Stimulated activated naive CD8-positive, alpha-beta T cell treated with anti-CD3 and anti-CD28 coated beads, Interleukin-15, amount 100 ng/mL, for 72 hours (primary cell): ENCODE measurements at regions not wholly inside any gene's neighbourhood (a gene's known extent, or its start where the extent isn't known, plus 50 kb on each side); places are given as distances from the start of the nearest gene placed in this dataset.
A peak's percentile ranks its signal among the peaks of the same experiment; 100 is the strongest.
"Not testable (repeated sequence)": the region's sequence is repeated elsewhere in the genome, so short reads cannot be mapped to it uniquely, and the experiment has no call there.

ENCODE experiments used
- ATAC-seq: fragments of 150-1000 bp; cut with Tn5 transposase; 2 replicates; pipeline ENCODE4 v1.10.0; 2021; ENCODE audit warnings: mild to moderate bottlenecking, moderate library complexity
- DNase-seq, 2 donors: peaks; one replicate each; pipeline ENCODE4 v3.0.0; 2021 to 2022
- H3K27ac Mint-ChIP-seq, 2 donors: one replicate each; pipeline ENCODE4 v1.8.0; 2022; ENCODE audit warnings: mild to moderate bottlenecking in 2 of 2, mixed read lengths in 2 of 2, moderate library complexity in 2 of 2
- H3K27me3 Mint-ChIP-seq: one replicate; pipeline ENCODE4 v1.8.0; 2022; ENCODE audit warnings: mixed read lengths
- H3K4me1 Mint-ChIP-seq: one replicate; pipeline ENCODE4 v1.8.0; 2022; ENCODE audit warnings: mild to moderate bottlenecking, mixed read lengths
- H3K4me3 Mint-ChIP-seq, 2 donors: one replicate each; pipeline ENCODE4 v1.8.0; 2022; ENCODE audit warnings: mild to moderate bottlenecking in 2 of 2, mixed read lengths in 2 of 2, moderate library complexity in 1 of 2
- H3K9me3 Mint-ChIP-seq, 2 donors: one replicate each; pipeline ENCODE4 v1.8.0; 2022; ENCODE audit warnings: mixed read lengths in 2 of 2

DNA sequence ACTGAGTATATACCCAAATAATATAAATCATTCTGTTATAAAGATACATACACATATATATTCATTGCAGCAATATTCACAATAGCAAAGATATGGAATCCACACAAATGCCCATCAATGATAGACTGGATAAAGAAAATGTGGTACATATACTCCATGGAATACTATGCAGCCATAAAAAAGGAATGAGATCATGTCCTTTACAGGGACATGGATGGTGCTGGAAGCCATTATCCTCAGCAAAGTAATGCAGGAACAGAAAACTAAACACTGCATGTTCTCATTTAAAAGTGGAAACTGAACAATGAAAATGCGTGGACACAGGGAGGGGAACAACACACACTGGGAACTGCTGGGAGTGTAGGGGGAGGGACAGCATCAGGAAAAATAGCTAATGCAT is 1344.2 kb downstream of the AMY1C start:
- H3K27me3 Mint-ChIP-seq, H3K4me3 Mint-ChIP-seq, ATAC-seq, DNase-seq, H3K4me1 Mint-ChIP-seq, H3K27ac Mint-ChIP-seq: not testable (repeated sequence)
- H3K9me3 Mint-ChIP-seq = peaks cover 0 to 12% of the 10 kb centered on the region in 2 donors

DNA sequence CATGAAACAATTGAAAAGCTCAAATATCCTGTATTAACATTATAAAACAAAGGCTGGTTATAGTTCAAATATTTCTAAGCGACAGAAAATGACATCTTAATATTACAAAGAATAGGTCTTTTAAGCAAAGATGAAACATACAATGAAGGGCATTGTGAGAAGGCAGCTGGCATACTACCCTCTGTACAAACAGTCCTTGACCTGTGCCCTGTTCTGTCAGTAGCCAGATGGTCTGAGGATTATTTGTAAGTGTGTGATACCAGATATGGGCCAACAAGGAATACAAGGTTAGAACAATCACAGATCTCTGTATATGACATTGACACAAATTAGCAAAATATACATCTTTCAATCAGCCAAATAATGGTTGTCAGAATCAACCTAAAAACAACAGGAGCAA is 1350.4 kb downstream of the AMY1C start:
- Mint-ChIP-seq H3K4me1 (no peaks in the 10 kb centered on the region), H3K4me3 (no peak overlapping the region), H3K27ac (no peak overlapping the region), H3K9me3 (peaks cover 0 to under 1% of the 10 kb centered on the region in 2 donors), H3K27me3 (no peaks in the 10 kb centered on the region)
- ATAC-seq = no peak
- DNase-seq = no peak

DNA sequence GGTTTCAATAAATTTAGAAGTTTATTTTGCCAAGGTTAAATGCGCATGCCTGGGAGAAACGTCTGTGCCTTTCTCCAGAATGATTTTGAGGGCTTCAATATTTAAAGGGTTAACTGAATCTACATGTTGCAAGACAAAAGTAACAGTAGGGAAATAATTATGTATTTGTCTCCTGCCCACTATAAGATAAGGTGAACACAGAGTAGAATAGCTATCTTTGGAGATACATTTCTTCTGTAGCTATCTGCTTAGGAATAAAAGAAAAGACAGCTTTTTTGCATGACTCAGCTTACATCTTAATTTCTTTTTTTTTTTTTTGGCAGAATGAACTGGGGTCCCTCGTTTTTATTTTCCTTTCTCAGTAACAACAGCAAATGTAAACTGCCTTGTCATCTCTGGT is 1351.6 kb downstream of the AMY1C start:
- no peak for DNase-seq
- Mint-ChIP-seq H3K4me1 (no peaks in the 10 kb centered on the region), H3K9me3 (peaks cover 0 to 10% of the 10 kb centered on the region in 2 donors)

DNA sequence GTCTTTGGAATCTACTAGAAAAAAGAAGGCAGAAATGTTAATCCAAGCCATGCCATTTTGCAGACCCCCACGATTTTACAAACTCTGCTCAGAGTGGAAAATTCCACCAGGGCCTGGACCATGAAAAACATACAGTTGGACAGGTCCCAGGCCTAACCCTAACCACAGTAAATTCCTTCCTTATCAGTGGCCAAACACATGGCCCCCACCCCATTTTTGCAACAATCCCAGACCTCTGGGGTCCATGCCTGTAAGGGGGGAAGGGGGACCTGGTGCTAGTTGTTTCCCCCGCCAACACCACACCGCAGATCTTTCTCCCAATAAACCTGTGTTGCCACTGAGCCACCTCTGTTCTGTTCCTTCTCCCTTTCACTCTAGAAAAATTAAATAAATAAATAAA is 1352.7 kb downstream of the AMY1C start:
- Mint-ChIP-seq H3K4me3 (no peak overlapping the region), H3K27ac (no peak overlapping the region), H3K27me3 (no peaks in the 10 kb centered on the region), H3K4me1 (no peaks in the 10 kb centered on the region), H3K9me3 (peaks cover 3 to 11% of the 10 kb centered on the region in 2 donors)
- ATAC-seq = no peak
- DNase-seq = no peak

More for the DNA sequence above, 1351.6 kb downstream of the AMY1C start:
- no peaks in the 10 kb centered on the region for H3K27me3 Mint-ChIP-seq
- no peak overlapping the region for H3K27ac Mint-ChIP-seq
- H3K4me3 Mint-ChIP-seq = no peak overlapping the region
- ATAC-seq = no peak

DNA sequence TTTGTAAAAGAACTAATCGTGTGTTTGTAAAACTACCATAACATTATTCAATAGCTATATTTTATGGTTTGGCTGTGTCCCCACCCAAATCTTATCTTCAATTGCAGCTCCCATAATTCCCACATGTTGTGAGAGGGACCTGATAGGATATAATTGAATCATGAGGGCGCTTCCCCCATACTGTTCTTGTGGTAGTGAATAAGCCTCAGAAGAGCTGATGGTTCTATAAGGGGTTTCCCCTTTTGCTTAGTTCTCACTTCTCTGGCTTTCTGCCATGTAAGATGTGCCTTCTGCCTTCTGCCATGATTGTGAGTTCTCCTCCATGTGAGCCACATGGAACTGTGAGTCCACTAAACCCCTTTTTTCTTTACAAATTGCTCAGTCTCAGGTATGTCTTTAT is 1372.3 kb downstream of the AMY1C start:
- no peaks in the 10 kb centered on the region for H3K27me3 Mint-ChIP-seq
- DNase-seq (no peak), ATAC-seq (no peak)
- peaks cover 9 to 14% of the 10 kb centered on the region in 2 donors for H3K9me3 Mint-ChIP-seq
- no peak overlapping the region for H3K4me3 Mint-ChIP-seq
- H3K27ac Mint-ChIP-seq = no peak overlapping the region
- no peaks in the 10 kb centered on the region for H3K4me1 Mint-ChIP-seq

DNA sequence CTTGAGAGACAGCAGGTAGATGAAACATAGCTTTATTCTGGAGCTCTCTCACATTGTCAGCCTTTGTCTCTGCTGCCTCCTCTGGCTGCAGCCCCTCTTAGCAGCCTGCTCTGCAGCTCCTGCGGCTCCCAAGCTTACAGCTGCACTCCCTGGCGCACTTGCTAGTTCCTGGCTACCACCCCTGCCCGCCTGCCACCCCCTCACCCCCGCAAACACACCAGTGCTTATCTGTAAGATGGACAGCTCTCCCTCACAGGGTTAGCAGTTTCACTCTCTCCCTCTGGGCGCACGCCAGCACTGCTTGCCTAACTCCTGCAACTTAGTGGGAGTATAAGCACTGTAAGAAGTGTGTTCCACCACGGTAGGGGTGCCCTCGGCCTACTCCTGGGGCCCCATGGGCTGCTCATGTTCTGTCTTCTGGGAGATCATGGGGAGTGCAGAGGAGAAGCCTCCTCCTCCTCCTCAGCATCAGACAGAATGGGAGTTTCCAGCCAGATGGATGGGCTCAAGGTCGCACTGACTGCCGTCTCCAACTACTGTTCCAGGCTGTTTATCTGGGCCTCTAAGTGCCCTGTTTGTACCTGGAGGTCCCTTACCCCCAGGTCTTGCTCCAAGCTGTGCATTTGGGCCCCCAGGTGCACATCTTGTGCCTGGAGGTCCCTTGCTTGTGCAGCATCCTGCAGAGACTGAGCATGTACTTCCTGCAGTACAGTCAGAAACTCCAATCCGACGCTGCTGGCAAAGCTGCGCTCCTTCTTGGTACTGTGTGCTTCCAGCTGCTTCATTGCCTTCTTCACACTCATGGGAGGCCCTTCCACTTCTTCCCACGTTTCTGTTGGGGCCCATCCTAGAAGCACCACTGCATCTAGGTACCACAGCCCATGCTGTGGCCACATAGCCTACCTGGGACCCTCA is 1388.1 kb downstream of the AMY1C start:
- peaks cover 11 to 16% of the 10 kb centered on the region in 2 donors for H3K9me3 Mint-ChIP-seq
- ATAC-seq (no peak), DNase-seq (no peak)
- H3K4me1 Mint-ChIP-seq = no peaks in the 10 kb centered on the region
- H3K27me3 Mint-ChIP-seq = no peaks in the 10 kb centered on the region
- no peak overlapping the region for H3K27ac Mint-ChIP-seq
- H3K4me3 Mint-ChIP-seq = no peak overlapping the region

DNA sequence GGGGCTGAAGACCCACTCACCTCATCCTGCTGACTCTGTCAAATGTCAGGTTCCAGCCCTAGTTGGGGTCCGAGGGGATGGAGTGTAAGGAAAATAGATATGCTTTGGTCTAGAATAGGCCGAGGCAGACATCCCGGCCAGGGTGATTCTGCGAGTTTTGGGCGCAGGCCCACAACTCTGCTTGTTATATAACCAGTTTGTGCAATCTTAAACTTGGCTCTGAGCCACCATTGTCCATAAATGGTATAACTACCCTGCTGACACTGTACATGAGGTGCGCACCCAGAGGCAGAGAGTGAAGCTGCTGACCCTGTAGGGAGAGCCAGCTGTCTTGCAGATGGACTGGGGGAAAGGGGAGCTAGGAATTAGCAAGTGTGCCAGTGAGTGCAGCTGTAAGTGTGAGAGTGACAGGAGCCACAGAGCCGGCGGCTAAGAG is 1388.8 kb downstream of the AMY1C start:
- Mint-ChIP-seq H3K27me3 (no peaks in the 10 kb centered on the region), H3K27ac (no peak overlapping the region), H3K4me1 (no peaks in the 10 kb centered on the region), H3K4me3 (no peak overlapping the region), H3K9me3 (peaks cover 11 to 16% of the 10 kb centered on the region in 2 donors)
- no peak for DNase-seq
- no peak for ATAC-seq

DNA sequence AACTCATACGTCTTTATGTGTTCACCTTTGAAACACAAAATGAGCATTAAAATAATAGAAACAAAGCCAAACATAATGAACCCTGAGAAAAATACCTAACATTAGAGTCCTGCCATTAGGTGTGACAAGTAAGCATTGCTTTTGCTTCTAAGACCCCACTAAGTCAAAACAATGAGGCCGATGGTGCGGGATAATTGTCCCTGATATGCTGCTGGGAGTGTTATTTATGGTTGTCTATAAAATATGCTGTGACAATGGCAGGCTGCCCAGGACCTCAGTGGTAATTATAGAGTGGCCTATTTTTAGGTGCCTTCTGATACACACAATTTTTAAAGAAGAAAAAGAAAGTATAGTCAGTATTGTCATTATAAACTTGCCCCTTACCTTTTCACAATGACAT is 1423.1 kb downstream of the AMY1C start:
- DNase-seq (no peak), ATAC-seq (no peak)
- Mint-ChIP-seq H3K4me1 (no peaks in the 10 kb centered on the region), H3K9me3 (no peaks in the 10 kb centered on the region), H3K4me3 (no peak overlapping the region), H3K27me3 (no peaks in the 10 kb centered on the region), H3K27ac (no peak overlapping the region)

DNA sequence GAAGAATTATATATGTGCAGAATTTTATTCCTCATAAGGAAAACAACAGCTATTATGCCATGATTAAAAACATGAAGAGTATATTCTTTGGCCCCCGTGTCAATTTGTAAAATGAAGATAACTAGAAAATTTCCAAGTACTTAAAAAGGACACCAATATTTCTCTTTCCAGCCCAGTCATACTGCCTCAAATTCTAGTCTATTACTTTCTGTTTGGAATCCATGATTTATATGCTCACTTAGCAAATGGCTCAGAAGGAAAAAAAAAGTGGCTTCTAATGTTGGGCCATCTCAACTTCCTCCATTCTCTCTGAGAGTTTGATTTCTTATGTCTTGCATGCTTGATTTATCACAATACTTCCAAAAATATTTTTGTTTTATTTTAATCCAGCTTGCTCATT is 1431.1 kb downstream of the AMY1C start:
- Mint-ChIP-seq H3K27ac (peak overlapping the region in 1 of 2 donors; percentile 27), H3K27me3 (no peaks in the 10 kb centered on the region), H3K9me3 (no peaks in the 10 kb centered on the region), H3K4me3 (no peak overlapping the region), H3K4me1 (no peaks in the 10 kb centered on the region)
- ATAC-seq = no peak
- DNase-seq = no peak

DNA sequence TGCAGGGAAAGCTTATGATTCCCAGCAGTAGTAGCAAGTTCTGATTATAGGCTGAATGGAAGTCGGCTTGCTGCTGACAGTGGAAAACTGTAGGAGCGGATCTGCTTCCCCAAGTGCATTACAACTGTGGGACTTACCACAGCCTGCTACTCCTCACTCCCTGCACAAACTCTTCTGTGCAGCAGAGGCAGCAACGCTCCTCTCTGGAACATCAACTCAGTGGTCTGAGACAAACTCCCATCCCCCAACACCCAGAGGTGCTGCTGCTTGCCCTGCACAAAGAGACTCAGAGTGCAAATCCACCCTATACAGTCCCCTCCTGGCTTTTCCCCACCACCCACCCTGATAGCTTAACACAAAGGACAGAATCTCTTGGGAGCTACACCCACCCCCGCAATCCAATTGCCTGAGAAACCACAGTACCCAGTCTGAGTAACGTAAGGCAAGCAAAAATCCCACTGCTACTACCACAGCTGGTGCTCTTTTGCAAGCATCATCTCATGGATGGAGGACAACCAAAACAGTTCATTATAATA is 1455.2 kb downstream of the AMY1C start:
- no peaks in the 10 kb centered on the region for H3K4me1 Mint-ChIP-seq
- DNase-seq (no peak), ATAC-seq (no peak)
- no peak overlapping the region for H3K4me3 Mint-ChIP-seq
- no peak overlapping the region for H3K27ac Mint-ChIP-seq
- H3K27me3 Mint-ChIP-seq = no peaks in the 10 kb centered on the region
- H3K9me3 Mint-ChIP-seq = peaks cover 0 to 9% of the 10 kb centered on the region in 2 donors

DNA sequence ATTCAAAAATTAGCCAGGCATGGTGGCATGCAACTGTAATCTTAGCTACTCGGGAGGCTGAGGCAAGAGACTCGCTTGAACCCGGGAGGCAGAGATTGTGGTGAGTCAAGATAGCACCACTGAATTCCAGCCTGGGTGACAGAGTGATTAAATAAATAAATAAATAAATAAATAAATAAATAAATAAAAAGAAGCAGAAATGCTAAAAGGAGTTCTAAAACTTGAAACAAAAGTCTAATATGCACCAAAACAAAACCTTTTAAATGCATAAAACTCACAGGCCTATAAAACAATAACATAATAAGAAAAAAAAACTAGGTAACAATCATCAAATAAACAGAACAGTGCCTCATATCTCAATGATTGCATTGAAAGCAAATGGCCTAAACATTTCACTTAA is 1458.9 kb downstream of the AMY1C start:
- Mint-ChIP-seq H3K27ac (no peak overlapping the region), H3K27me3 (no peaks in the 10 kb centered on the region), H3K4me1 (no peaks in the 10 kb centered on the region), H3K4me3 (no peak overlapping the region), H3K9me3 (peaks cover 10 to 15% of the 10 kb centered on the region in 2 donors)
- no peak for DNase-seq
- ATAC-seq = no peak

DNA sequence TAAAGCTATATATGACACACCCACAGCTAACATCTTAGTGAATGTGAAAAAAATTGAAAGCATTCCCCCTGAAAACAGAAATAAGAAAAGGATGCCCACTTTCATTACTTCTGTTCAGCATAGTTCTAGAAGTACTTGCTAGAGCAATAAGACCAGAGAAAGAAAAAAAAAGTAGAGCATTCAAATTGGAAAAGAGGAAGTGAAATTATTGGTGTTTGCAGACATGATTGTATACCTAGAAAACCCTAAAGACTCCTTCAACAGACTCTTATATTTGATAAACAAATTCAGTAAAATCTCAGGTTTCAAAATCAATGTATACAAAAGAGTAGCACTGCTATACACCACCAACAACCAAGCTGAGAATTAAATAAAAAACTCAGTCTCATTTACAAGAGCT is 1461.0 kb downstream of the AMY1C start:
- no peak overlapping the region for H3K27ac Mint-ChIP-seq
- no peak for ATAC-seq

DNA sequence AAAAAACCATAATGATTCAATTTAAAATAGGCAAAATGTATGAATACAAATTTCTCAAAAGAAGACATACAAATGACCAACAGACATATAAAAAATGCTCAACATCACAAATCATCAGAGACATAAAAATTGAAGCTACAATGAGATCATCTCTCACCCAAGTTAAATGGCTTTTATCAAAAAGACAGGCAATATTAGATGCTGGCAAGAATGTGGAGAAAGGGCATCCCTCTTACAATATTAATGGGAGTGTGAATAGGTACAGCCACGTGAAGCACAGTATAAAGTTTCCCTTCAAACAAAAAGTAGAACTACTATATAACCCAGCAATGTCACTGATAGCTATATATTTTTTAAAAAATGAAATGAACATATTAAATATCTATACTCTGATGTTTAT is 1481.7 kb downstream of the AMY1C start:
- no peak for DNase-seq

More for the DNA sequence above, 1461.0 kb downstream of the AMY1C start:
- no peaks in the 10 kb centered on the region for H3K27me3 Mint-ChIP-seq
- H3K9me3 Mint-ChIP-seq = peaks cover 10 to 15% of the 10 kb centered on the region in 2 donors
- H3K4me3 Mint-ChIP-seq = no peak overlapping the region
- no peaks in the 10 kb centered on the region for H3K4me1 Mint-ChIP-seq
- no peak for DNase-seq

DNA sequence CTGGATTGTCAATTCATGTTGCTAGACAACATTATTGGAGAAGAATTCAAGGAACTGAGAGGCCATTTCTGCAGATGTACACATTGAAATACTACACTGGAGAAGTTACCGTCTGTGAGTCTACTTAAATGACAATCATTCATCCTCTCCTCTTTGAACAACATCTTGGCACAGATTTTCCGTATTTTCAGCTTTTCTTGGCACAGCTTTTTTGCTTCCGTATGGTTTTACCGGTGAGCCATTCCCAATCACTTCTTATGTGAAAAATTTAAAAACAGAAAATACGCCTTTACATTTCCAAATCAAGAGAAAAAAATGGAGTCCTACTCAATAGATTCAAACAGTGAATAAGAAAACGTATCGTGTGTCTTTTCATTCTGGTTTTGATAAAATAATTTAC is 1493.7 kb downstream of the AMY1C start:
- no peaks in the 10 kb centered on the region for H3K4me1 Mint-ChIP-seq
- H3K9me3 Mint-ChIP-seq = peaks cover 16 to 25% of the 10 kb centered on the region in 2 donors
- ATAC-seq = no peak
- H3K27me3 Mint-ChIP-seq = no peaks in the 10 kb centered on the region
- no peak overlapping the region for H3K4me3 Mint-ChIP-seq
- H3K27ac Mint-ChIP-seq = no peak overlapping the region
- DNase-seq = no peak

More for the DNA sequence above, 1481.7 kb downstream of the AMY1C start:
- Mint-ChIP-seq H3K27me3 (no peaks in the 10 kb centered on the region), H3K27ac (no peak overlapping the region), H3K4me1 (no peaks in the 10 kb centered on the region), H3K9me3 (peaks cover 20 to 25% of the 10 kb centered on the region in 2 donors), H3K4me3 (no peak overlapping the region)
- ATAC-seq = no peak

DNA sequence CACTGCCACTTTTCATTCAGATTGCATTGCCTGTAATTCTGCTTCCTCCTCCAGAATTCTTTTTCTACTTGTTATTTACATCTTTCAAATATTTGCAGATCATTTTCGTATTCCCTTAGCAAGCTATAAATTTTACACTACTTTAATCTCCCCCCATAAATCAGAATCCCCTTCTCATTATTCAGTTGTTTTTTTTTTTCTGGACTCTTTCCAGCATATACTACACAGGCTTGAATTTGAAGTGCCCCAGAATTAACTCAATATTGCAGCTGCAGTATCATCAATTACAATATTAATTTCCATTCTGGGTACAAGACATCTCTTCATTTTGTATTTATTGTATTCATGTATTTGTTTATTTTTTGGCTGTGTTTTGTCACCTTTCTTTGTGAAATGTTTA is 1494.3 kb downstream of the AMY1C start:
- no peak overlapping the region for H3K27ac Mint-ChIP-seq
- DNase-seq = no peak
- peaks cover 16 to 30% of the 10 kb centered on the region in 2 donors for H3K9me3 Mint-ChIP-seq
- H3K27me3 Mint-ChIP-seq = no peaks in the 10 kb centered on the region
- no peaks in the 10 kb centered on the region for H3K4me1 Mint-ChIP-seq
- ATAC-seq = no peak
- no peak overlapping the region for H3K4me3 Mint-ChIP-seq

DNA sequence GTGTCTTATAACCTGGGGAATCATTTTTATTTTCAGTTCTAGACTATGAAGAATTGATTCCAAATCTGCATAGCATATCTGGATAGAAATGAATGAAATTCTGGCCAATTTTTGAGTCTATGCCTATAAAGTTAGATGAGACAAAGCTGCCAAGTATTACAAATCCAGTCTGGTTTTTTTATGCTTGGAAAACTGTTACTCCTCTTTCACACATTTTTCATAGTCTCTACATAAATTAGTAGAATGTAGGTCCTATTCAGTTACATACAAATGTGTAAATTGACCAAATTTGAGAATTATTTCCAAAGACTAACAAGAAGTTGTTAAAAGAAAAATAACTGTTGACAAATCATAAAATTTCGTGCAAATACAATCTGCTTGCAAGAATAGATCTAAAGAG is 1505.2 kb downstream of the AMY1C start:
- no peak for DNase-seq
- H3K4me1 Mint-ChIP-seq = no peaks in the 10 kb centered on the region
- no peak for ATAC-seq
- H3K27ac Mint-ChIP-seq = no peak overlapping the region
- H3K4me3 Mint-ChIP-seq = no peak overlapping the region
- no peaks in the 10 kb centered on the region for H3K27me3 Mint-ChIP-seq
- peaks cover 14 to 24% of the 10 kb centered on the region in 2 donors for H3K9me3 Mint-ChIP-seq
